ENCODE measurements at regions not wholly inside any gene's neighbourhood (a gene's known extent, or its start where the extent isn't known, plus 50 kb on each side); places are given as distances from the start of the nearest gene placed in this dataset.

DNA sequence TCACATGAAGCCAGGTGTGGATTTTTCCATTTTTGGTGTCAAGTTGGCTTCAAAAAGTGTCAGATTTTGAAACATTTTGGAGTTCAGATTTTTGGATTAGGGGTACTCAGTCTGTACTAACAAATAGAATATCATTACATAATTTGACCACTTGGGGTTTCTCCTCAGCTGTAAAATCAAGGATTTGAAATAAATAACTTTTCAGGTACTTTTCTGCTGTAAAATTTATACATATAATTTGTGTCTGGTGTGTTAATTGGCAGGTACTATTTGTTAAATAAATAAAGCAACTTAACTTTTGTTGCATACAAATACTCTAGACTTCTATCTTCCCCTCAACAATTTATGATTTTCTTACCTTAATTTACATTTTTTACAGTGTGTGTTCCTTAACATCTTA lies 234.1 kb upstream of the PRICKLE1 start:
- no peak overlapping the region for H3K4me3 Mint-ChIP-seq
- H3K27me3 Mint-ChIP-seq (ENCODE audit: low read depth) = no peaks in the 10 kb centered on the region
- no peak for DNase-seq (ENCODE audit: low read depth, low spot score)
- peaks cover 4% of the 10 kb centered on the region for H3K9me3 Mint-ChIP-seq
- TF ChIP-seq, protein P1, sequence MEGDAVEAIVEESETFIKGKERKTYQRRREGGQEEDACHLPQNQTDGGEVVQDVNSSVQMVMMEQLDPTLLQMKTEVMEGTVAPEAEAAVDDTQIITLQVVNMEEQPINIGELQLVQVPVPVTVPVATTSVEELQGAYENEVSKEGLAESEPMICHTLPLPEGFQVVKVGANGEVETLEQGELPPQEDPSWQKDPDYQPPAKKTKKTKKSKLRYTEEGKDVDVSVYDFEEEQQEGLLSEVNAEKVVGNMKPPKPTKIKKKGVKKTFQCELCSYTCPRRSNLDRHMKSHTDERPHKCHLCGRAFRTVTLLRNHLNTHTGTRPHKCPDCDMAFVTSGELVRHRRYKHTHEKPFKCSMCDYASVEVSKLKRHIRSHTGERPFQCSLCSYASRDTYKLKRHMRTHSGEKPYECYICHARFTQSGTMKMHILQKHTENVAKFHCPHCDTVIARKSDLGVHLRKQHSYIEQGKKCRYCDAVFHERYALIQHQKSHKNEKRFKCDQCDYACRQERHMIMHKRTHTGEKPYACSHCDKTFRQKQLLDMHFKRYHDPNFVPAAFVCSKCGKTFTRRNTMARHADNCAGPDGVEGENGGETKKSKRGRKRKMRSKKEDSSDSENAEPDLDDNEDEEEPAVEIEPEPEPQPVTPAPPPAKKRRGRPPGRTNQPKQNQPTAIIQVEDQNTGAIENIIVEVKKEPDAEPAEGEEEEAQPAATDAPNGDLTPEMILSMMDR (conservative IDR thresholded peaks at IDR 0.05) = no peak
- H3K4me1 Mint-ChIP-seq = no peaks in the 10 kb centered on the region
- no peaks in the 10 kb centered on the region for H3K36me3 Mint-ChIP-seq (ENCODE audit: low read depth)
- H3K27ac Mint-ChIP-seq (ENCODE audit: unreplicated experiment) = no peak overlapping the region

DNA sequence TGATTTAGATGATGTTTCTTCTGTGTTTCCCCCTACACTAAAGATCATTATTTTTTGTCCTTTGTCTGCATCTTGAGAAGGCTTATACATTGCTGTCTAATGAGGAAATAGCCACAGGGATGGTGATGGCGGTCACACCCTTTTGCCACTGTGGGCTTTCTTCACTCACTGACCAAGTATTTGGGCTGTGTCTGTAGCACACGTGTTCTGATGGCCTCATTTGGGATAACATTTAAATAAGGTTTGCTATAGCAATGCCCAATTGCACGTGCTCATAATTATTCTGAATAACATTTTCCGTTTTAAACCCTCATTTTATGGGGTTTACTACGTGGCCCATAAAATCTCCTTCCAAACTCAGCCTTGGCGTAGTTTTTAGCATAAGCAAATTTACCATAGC lies 230.3 kb upstream of the PRICKLE1 start:
- Mint-ChIP-seq H3K36me3 (ENCODE audit: low read depth) (no peaks in the 10 kb centered on the region), H3K27me3 (ENCODE audit: low read depth) (no peaks in the 10 kb centered on the region), H3K4me1 (peaks cover 6% of the 10 kb centered on the region), H3K4me3 (no peak overlapping the region), H3K9me3 (peaks cover 4% of the 10 kb centered on the region), H3K27ac (ENCODE audit: unreplicated experiment) (no peak overlapping the region)
- no peak for DNase-seq (ENCODE audit: low read depth, low spot score)
- TF ChIP-seq, protein P1 (conservative IDR thresholded peaks at IDR 0.05) = no peak

DNA sequence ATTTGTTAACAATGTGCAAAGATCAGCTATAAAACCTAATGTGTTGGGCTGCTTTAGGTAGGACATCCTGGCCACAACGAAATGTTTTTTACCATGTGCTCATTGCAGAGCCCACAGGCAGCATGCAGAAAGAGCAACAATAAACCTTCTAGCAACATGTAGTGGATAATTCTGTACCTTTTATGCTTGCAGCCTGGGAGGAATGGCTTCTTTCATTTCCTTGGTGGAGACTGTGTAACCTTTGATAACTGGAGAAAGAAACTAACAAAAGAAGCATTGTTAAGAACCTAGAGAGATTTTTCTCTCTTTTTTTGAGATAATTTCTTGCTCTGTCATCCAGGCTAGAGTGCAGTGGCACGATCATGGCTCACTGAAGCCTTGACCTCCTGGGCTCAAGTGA lies 225.5 kb upstream of the PRICKLE1 start:
- Mint-ChIP-seq H3K27ac (ENCODE audit: unreplicated experiment) (peak overlapping the region; percentile 51), H3K4me1 (peaks cover 7% of the 10 kb centered on the region), H3K9me3 (no peaks in the 10 kb centered on the region), H3K36me3 (ENCODE audit: low read depth) (no peaks in the 10 kb centered on the region), H3K27me3 (ENCODE audit: low read depth) (no peaks in the 10 kb centered on the region), H3K4me3 (no peak overlapping the region)
- DNase-seq (ENCODE audit: low read depth, low spot score) = no peak
- TF ChIP-seq, protein P1 (conservative IDR thresholded peaks at IDR 0.05) = no peak

DNA sequence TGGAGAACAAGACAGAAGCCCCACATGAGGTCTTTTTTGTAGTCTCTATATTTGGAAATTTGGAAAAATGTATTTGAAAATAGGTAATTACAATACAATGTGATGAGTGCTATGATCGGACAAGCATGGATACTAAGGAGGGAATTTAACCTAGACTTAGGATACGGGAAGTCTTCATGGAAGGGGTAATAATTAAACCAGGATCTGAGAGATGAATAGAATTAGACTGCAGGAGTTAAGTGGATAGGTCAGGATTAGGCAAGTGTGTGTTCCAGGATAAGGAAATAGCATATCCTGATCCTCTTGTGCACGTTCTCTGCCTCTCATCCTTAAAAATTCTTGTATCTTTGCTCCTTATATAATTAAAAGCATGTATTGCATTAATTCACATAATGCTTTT lies 223.3 kb upstream of the PRICKLE1 start:
- TF ChIP-seq, protein P1 (conservative IDR thresholded peaks at IDR 0.05) = no peak
- H3K9me3 Mint-ChIP-seq = no peaks in the 10 kb centered on the region
- H3K4me3 Mint-ChIP-seq = no peak overlapping the region
- H3K36me3 Mint-ChIP-seq (ENCODE audit: low read depth) = no peaks in the 10 kb centered on the region
- DNase-seq (ENCODE audit: low read depth, low spot score) = no peak
- no peak overlapping the region for H3K27ac Mint-ChIP-seq (ENCODE audit: unreplicated experiment)
- H3K27me3 Mint-ChIP-seq (ENCODE audit: low read depth) = no peaks in the 10 kb centered on the region
- H3K4me1 Mint-ChIP-seq = peaks cover 14% of the 10 kb centered on the region

DNA sequence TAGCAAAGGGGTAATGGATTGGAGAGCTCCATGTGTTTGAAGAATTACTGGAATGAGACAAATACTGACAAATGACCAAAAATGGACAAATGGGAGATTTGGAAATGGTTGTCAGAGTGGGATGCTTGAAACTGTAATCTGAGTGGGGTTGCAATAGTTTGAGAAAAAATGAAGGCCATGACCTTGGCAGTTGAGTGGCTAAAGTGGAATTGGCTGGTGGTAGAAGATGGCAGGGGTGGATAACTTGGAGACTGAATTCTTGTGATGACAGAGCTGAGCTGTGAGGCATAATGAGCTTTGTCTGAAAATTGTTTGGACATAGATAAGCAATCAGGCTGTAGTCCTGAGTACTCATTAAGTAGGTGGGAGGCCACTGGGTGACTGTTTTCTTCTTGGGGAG lies 222.5 kb upstream of the PRICKLE1 start:
- H3K27me3 Mint-ChIP-seq (ENCODE audit: low read depth) = no peaks in the 10 kb centered on the region
- peaks cover 21% of the 10 kb centered on the region for H3K4me1 Mint-ChIP-seq
- H3K36me3 Mint-ChIP-seq (ENCODE audit: low read depth) = no peaks in the 10 kb centered on the region
- no peak overlapping the region for H3K27ac Mint-ChIP-seq (ENCODE audit: unreplicated experiment)
- no peak overlapping the region for H3K4me3 Mint-ChIP-seq
- H3K9me3 Mint-ChIP-seq = no peaks in the 10 kb centered on the region
- no peak for DNase-seq (ENCODE audit: low read depth, low spot score)
- TF ChIP-seq, protein P1 (conservative IDR thresholded peaks at IDR 0.05) = no peak

DNA sequence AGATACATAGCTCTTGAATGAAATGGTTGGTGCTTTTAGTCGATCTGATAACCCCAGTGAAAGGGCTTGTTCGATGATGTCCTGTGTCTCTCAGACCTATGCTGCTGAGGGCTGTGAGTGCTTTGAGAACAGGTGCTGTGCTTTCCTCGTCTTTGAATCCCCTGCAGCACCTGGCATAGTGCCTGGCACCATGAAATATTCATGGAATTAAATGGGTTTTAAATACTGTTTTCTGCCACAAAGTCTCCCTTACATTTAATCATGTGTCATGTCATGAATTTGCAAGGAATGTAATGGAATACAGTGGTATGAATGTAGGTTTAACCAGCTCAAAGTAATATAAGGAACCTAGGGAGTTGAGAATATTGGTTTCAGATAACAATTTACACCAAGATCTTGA lies 220.5 kb upstream of the PRICKLE1 start:
- TF ChIP-seq, protein P1 (conservative IDR thresholded peaks at IDR 0.05) = no peak
- no peak for DNase-seq (ENCODE audit: low read depth, low spot score)
- peaks cover 2% of the 10 kb centered on the region for H3K9me3 Mint-ChIP-seq
- H3K4me3 Mint-ChIP-seq = no peak overlapping the region
- no peak overlapping the region for H3K27ac Mint-ChIP-seq (ENCODE audit: unreplicated experiment)
- peaks cover 17% of the 10 kb centered on the region for H3K4me1 Mint-ChIP-seq
- H3K27me3 Mint-ChIP-seq (ENCODE audit: low read depth) = no peaks in the 10 kb centered on the region
- no peaks in the 10 kb centered on the region for H3K36me3 Mint-ChIP-seq (ENCODE audit: low read depth)
